ENCODE measurements at regions not wholly inside any gene's neighbourhood (a gene's known extent, or its start where the extent isn't known, plus 50 kb on each side); places are given as distances from the start of the nearest gene placed in this dataset.
A peak's percentile ranks its signal among the peaks of the same experiment; 100 is the strongest.
"Not testable (repeated sequence)": the region's sequence is repeated elsewhere in the genome, so short reads cannot be mapped to it uniquely, and the experiment has no call there.

GRCh38 chr1:228796945-228797344 is 61.7 kb downstream of the RHOU start:
- H3K4me3 ChIP-seq (ENCODE audit: low read length in 2 of 2); H3K9ac ChIP-seq (ENCODE audit: low read depth in 1 of 2, low read length in 2 of 2); H3K9me3 ChIP-seq (ENCODE audit: control insufficient read depth in 2 of 2, low read length in 2 of 2); H3K36me3 ChIP-seq (ENCODE audit: control insufficient read depth in 2 of 2, insufficient read depth in 2 of 2, low read length in 2 of 2); H3K27ac ChIP-seq (ENCODE audit: low read depth in 2 of 2, low read length in 2 of 2); H3K4me1 ChIP-seq (ENCODE audit: control insufficient read depth in 2 of 2, insufficient read depth in 2 of 2, low read length in 2 of 2); H3K27me3 ChIP-seq (ENCODE audit: control insufficient read depth in 2 of 2, insufficient read depth in 2 of 2, low read length in 2 of 2): not testable (repeated sequence)

GRCh38 chr1:228798035-228798434 is 62.8 kb downstream of the RHOU start:
- no peak overlapping the region for H3K9ac ChIP-seq (ENCODE audit: low read depth in 1 of 2, low read length in 2 of 2)
- H3K9me3 ChIP-seq (ENCODE audit: control insufficient read depth in 2 of 2, low read length in 2 of 2) = no peaks in the 10 kb centered on the region
- no peak overlapping the region for H3K4me3 ChIP-seq (ENCODE audit: low read length in 2 of 2)
- H3K4me1 ChIP-seq (ENCODE audit: control insufficient read depth in 2 of 2, insufficient read depth in 2 of 2, low read length in 2 of 2) = no peaks in the 10 kb centered on the region
- H3K27me3 ChIP-seq (ENCODE audit: control insufficient read depth in 2 of 2, insufficient read depth in 2 of 2, low read length in 2 of 2) = no peaks in the 10 kb centered on the region
- no peaks in the 10 kb centered on the region for H3K36me3 ChIP-seq (ENCODE audit: control insufficient read depth in 2 of 2, insufficient read depth in 2 of 2, low read length in 2 of 2)
- H3K27ac ChIP-seq (ENCODE audit: low read depth in 2 of 2, low read length in 2 of 2) = no peak overlapping the region

DNA sequence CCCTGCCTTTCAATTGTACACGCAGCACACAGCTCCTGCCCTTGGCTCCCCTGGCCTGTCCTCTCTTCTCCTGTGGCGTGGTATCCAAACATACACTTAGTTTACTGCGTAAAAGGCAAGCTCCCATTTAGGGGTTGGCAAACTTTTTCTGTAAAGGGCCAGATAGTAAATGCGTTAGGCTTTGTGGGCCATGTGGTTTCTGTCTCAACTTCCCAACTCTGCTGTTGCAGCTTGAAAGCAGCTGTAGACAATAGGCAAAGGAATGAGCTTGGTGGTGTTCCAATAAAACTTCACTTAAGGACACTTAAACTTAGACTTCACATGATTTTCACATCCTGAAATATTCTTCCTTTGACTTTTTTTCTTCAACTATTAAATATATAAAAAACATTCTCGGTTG is 63.3 kb downstream of the RHOU start:
- H3K4me1 ChIP-seq (ENCODE audit: control insufficient read depth in 2 of 2, insufficient read depth in 2 of 2, low read length in 2 of 2) = no peaks in the 10 kb centered on the region

DNA sequence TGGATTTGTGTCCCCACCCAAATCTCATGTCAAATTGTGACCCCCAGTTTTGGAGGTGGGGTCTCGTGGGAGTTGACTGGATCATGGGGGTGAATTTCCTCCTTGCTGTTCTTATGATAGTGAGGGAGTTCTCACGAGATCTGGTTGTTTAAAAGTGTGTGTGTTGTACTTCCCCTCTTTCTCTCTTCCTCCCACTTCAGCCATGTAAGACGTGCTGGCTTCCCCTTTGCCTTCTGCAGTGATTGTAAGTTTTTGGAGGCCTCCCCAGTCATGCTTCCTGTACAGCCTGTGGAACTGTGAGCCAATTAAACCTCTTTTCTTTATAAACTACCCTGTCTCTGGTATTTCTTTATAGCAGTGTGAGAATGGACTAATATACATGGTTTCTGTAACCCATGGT is 64.6 kb downstream of the RHOU start:
- H3K9me3 ChIP-seq (ENCODE audit: control insufficient read depth in 2 of 2, low read length in 2 of 2) = no peaks in the 10 kb centered on the region
- H3K36me3 ChIP-seq (ENCODE audit: control insufficient read depth in 2 of 2, insufficient read depth in 2 of 2, low read length in 2 of 2) = no peaks in the 10 kb centered on the region
- no peak overlapping the region for H3K4me3 ChIP-seq (ENCODE audit: low read length in 2 of 2)
- no peaks in the 10 kb centered on the region for H3K27me3 ChIP-seq (ENCODE audit: control insufficient read depth in 2 of 2, insufficient read depth in 2 of 2, low read length in 2 of 2)
- H3K9ac ChIP-seq (ENCODE audit: low read depth in 1 of 2, low read length in 2 of 2) = no peak overlapping the region
- H3K4me1 ChIP-seq (ENCODE audit: control insufficient read depth in 2 of 2, insufficient read depth in 2 of 2, low read length in 2 of 2) = no peaks in the 10 kb centered on the region
- no peak overlapping the region for H3K27ac ChIP-seq (ENCODE audit: low read depth in 2 of 2, low read length in 2 of 2)

More for the DNA sequence above, 63.3 kb downstream of the RHOU start:
- no peak overlapping the region for H3K4me3 ChIP-seq (ENCODE audit: low read length in 2 of 2)
- H3K36me3 ChIP-seq (ENCODE audit: control insufficient read depth in 2 of 2, insufficient read depth in 2 of 2, low read length in 2 of 2) = no peaks in the 10 kb centered on the region
- no peak overlapping the region for H3K27ac ChIP-seq (ENCODE audit: low read depth in 2 of 2, low read length in 2 of 2)
- H3K9ac ChIP-seq (ENCODE audit: low read depth in 1 of 2, low read length in 2 of 2) = no peak overlapping the region
- H3K27me3 ChIP-seq (ENCODE audit: control insufficient read depth in 2 of 2, insufficient read depth in 2 of 2, low read length in 2 of 2) = no peaks in the 10 kb centered on the region
- H3K9me3 ChIP-seq (ENCODE audit: control insufficient read depth in 2 of 2, low read length in 2 of 2) = no peaks in the 10 kb centered on the region

- Histone ChIP-seq H3K27me3 (ENCODE audit: control insufficient read depth in 2 of 2, insufficient read depth in 2 of 2, low read length in 2 of 2) (no peaks in the 10 kb centered on the region), H3K4me1 (ENCODE audit: control insufficient read depth in 2 of 2, insufficient read depth in 2 of 2, low read length in 2 of 2) (no peaks in the 10 kb centered on the region), H3K9me3 (ENCODE audit: control insufficient read depth in 2 of 2, low read length in 2 of 2) (no peaks in the 10 kb centered on the region), H3K4me3 (ENCODE audit: low read length in 2 of 2) (no peak overlapping the region), H3K36me3 (ENCODE audit: control insufficient read depth in 2 of 2, insufficient read depth in 2 of 2, low read length in 2 of 2) (no peaks in the 10 kb centered on the region), H3K27ac (ENCODE audit: low read depth in 2 of 2, low read length in 2 of 2) (no peak overlapping the region), H3K9ac (ENCODE audit: low read depth in 1 of 2, low read length in 2 of 2) (no peak overlapping the region)
Observed at GRCh38 chr1:228801068-228801467, 65.8 kb downstream of the RHOU start.

DNA sequence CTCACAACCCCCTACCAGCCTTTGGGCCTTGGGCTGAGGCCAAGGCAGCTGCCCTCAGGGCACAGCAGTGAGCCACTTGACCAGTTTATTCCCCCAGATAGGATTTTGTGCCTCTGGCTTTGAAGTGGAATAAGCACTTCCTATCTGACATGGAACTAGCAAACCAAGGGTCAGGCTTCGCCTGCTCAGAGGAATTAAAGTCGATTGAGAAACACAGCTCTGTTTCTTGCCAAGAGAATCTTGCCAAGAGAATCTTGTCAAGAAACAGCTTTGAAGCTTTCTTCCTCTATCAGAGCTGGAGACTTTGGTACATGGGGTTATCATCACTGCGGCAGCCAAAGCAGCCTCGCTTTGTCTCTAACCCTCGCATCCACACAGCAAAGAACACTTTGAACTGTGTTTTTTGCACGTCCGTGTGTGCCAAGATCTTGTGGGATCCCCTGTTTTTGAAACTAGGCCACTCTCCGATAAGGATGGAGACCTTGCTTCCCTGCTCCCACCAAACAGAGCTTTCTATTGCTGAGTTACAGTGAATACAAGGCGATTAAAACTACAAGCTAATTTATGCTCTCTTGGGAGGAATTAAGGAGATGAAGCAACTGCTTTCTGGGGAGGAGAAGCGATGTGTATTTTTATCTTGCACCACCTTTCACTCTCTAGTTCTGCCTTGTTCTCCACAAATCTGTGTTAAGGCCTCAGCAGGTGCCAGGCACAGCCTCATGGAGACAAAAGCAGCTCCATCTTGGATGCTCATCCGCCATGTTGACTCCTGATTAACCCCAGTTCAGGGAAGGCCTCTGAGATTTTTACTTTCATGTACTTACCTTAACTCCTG is 67.3 kb downstream of the RHOU start:
- Histone ChIP-seq H3K9me3 (ENCODE audit: control insufficient read depth in 2 of 2, low read length in 2 of 2) (no peaks in the 10 kb centered on the region), H3K4me3 (ENCODE audit: low read length in 2 of 2) (no peak overlapping the region), H3K36me3 (ENCODE audit: control insufficient read depth in 2 of 2, insufficient read depth in 2 of 2, low read length in 2 of 2) (no peaks in the 10 kb centered on the region), H3K27ac (ENCODE audit: low read depth in 2 of 2, low read length in 2 of 2) (no peak overlapping the region), H3K9ac (ENCODE audit: low read depth in 1 of 2, low read length in 2 of 2) (no peak overlapping the region), H3K4me1 (ENCODE audit: control insufficient read depth in 2 of 2, insufficient read depth in 2 of 2, low read length in 2 of 2) (no peaks in the 10 kb centered on the region), H3K27me3 (ENCODE audit: control insufficient read depth in 2 of 2, insufficient read depth in 2 of 2, low read length in 2 of 2) (no peaks in the 10 kb centered on the region)

DNA sequence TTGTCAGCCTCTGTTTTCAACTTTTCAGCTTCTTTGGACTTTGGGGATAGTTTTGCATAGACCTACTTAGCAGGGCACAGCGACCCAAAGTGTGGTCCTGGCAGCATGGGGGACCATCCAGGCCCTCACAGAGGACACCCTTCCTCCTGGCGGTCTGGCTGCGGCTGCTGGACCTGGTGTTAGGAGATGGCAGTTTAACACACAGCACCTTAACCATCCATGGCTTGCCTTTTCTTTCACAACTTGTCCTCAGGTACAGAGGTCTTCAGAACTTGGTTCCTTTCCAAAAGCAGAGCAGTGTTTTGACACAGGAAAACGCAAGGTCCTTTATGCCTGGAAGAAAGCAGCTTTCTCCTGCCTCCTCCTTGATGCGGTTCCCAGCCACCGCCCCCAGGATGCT is 68.1 kb downstream of the RHOU start:
- Histone ChIP-seq H3K27ac (ENCODE audit: low read depth in 2 of 2, low read length in 2 of 2) (no peak overlapping the region), H3K4me1 (ENCODE audit: control insufficient read depth in 2 of 2, insufficient read depth in 2 of 2, low read length in 2 of 2) (peaks cover 0 to 6% of the 10 kb centered on the region in 2 donors), H3K9ac (ENCODE audit: low read depth in 1 of 2, low read length in 2 of 2) (no peak overlapping the region), H3K27me3 (ENCODE audit: control insufficient read depth in 2 of 2, insufficient read depth in 2 of 2, low read length in 2 of 2) (no peaks in the 10 kb centered on the region), H3K36me3 (ENCODE audit: control insufficient read depth in 2 of 2, insufficient read depth in 2 of 2, low read length in 2 of 2) (no peaks in the 10 kb centered on the region), H3K9me3 (ENCODE audit: control insufficient read depth in 2 of 2, low read length in 2 of 2) (no peaks in the 10 kb centered on the region), H3K4me3 (ENCODE audit: low read length in 2 of 2) (no peak overlapping the region)

GRCh38 chr1:228804173-228804572 is 68.9 kb downstream of the RHOU start:
- H3K36me3 ChIP-seq (ENCODE audit: control insufficient read depth in 2 of 2, insufficient read depth in 2 of 2, low read length in 2 of 2) = no peaks in the 10 kb centered on the region
- no peaks in the 10 kb centered on the region for H3K27me3 ChIP-seq (ENCODE audit: control insufficient read depth in 2 of 2, insufficient read depth in 2 of 2, low read length in 2 of 2)
- peaks cover 0 to 13% of the 10 kb centered on the region in 2 donors for H3K4me1 ChIP-seq (ENCODE audit: control insufficient read depth in 2 of 2, insufficient read depth in 2 of 2, low read length in 2 of 2)
- H3K9me3 ChIP-seq (ENCODE audit: control insufficient read depth in 2 of 2, low read length in 2 of 2) = no peaks in the 10 kb centered on the region
- peak overlapping the region in 1 of 2 donors; percentile 6 for H3K27ac ChIP-seq (ENCODE audit: low read depth in 2 of 2, low read length in 2 of 2)
- no peak overlapping the region for H3K4me3 ChIP-seq (ENCODE audit: low read length in 2 of 2)
- no peak overlapping the region for H3K9ac ChIP-seq (ENCODE audit: low read depth in 1 of 2, low read length in 2 of 2)

DNA sequence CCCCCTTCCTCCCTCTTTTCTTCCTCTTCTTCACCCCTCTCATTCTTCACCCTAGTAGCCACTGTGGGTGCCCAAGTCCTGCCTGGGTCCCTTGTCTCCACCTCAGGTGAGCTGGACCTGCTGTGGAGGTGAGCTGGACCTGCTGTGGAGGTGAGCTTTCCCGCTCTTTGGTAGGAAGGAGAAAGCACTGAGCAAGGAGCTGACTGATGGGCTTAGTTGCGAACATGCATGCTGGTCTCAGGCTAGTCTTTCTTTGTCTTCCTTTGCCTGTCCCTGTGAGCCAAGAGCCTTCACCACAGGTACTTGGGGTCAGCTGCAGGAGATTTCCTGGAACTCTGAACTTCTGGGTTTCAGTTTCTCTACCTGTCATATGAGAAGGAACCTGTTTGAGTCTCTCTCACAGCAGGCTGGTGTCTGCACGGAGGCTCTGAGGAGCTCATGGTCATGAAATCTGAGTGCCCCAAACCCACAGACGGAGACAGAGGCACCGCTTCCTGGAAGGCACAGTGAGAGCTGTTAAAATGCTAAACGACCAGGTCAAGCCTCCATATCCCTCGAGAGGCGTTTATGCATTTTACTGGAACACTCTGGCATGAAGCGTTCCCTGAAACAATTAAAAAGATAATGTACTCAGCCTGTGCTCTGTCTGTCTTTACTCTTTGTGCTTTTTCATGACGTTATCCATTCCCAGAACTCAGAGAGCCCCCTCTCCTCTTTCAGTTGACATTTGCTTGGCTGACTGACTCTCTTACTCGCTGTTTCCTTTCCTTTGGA is 69.5 kb downstream of the RHOU start:
- H3K4me3 ChIP-seq (ENCODE audit: low read length in 2 of 2) = no peak overlapping the region

GRCh38 chr1:228807904-228808605 is 72.8 kb downstream of the RHOU start:
- peak overlapping the region in 1 of 2 donors; percentile 15 for H3K9ac ChIP-seq (ENCODE audit: low read depth in 1 of 2, low read length in 2 of 2)
- no peaks in the 10 kb centered on the region for H3K27me3 ChIP-seq (ENCODE audit: control insufficient read depth in 2 of 2, insufficient read depth in 2 of 2, low read length in 2 of 2)
- no peak overlapping the region for H3K4me3 ChIP-seq (ENCODE audit: low read length in 2 of 2)
- peaks cover 19 to 35% of the 10 kb centered on the region in 2 donors for H3K4me1 ChIP-seq (ENCODE audit: control insufficient read depth in 2 of 2, insufficient read depth in 2 of 2, low read length in 2 of 2)
- H3K9me3 ChIP-seq (ENCODE audit: control insufficient read depth in 2 of 2, low read length in 2 of 2) = no peaks in the 10 kb centered on the region
- H3K27ac ChIP-seq (ENCODE audit: low read depth in 2 of 2, low read length in 2 of 2) = no peak overlapping the region
- H3K36me3 ChIP-seq (ENCODE audit: control insufficient read depth in 2 of 2, insufficient read depth in 2 of 2, low read length in 2 of 2) = no peaks in the 10 kb centered on the region

More for the DNA sequence above, 69.5 kb downstream of the RHOU start:
- H3K27me3 ChIP-seq (ENCODE audit: control insufficient read depth in 2 of 2, insufficient read depth in 2 of 2, low read length in 2 of 2) = no peaks in the 10 kb centered on the region
- no peaks in the 10 kb centered on the region for H3K9me3 ChIP-seq (ENCODE audit: control insufficient read depth in 2 of 2, low read length in 2 of 2)
- peak overlapping the region in 1 of 2 donors; percentile 6 for H3K27ac ChIP-seq (ENCODE audit: low read depth in 2 of 2, low read length in 2 of 2)
- no peaks in the 10 kb centered on the region for H3K36me3 ChIP-seq (ENCODE audit: control insufficient read depth in 2 of 2, insufficient read depth in 2 of 2, low read length in 2 of 2)
- H3K4me1 ChIP-seq (ENCODE audit: control insufficient read depth in 2 of 2, insufficient read depth in 2 of 2, low read length in 2 of 2) = peaks cover under 1 to 20% of the 10 kb centered on the region in 2 donors
- H3K9ac ChIP-seq (ENCODE audit: low read depth in 1 of 2, low read length in 2 of 2) = no peak overlapping the region
